GM12801 (cell line): ENCODE measurements at regions not wholly inside any gene's neighbourhood (a gene's known extent, or its start where the extent isn't known, plus 50 kb on each side); places are given as distances from the start of the nearest gene placed in this dataset.

ENCODE experiments used
- CTCF ChIP-seq: IDR thresholded peaks from one replicate; pipeline ENCODE4 v1.5.1; 2011; ENCODE audit warnings: control low read depth; ENCODE audit not compliant: insufficient read length; ENCODE audit errors: extremely low read depth

- no peak for TF ChIP-seq CTCF
Observed at GRCh38 chr3:20658491-20658890, 472.5 kb upstream of the SGO1 start.

- no peak for TF ChIP-seq CTCF
Observed at GRCh38 chr3:20657560-20657959, 471.6 kb upstream of the SGO1 start.

- TF ChIP-seq CTCF: no peak
Observed at GRCh38 chr3:20652231-20652986, 466.4 kb upstream of the SGO1 start.

GRCh38 chr3:20648921-20649381, 462.9 kb upstream of the SGO1 start:
- TF ChIP-seq CTCF: no peak

- TF ChIP-seq CTCF: no peak
Observed at GRCh38 chr3:20648294-20648693, 462.3 kb upstream of the SGO1 start.

GRCh38 chr3:20646425-20646824, 460.4 kb upstream of the SGO1 start:
- TF ChIP-seq CTCF: no peak

- no peak for TF ChIP-seq CTCF
Observed at GRCh38 chr3:20645340-20645739, 459.3 kb upstream of the SGO1 start.
